Suppressor macrophage treated with lipopolysaccharide for 4 hours (primary cell): ENCODE measurements at regions not wholly inside any gene's neighbourhood (a gene's known extent, or its start where the extent isn't known, plus 50 kb on each side); places are given as distances from the start of the nearest gene placed in this dataset.
"Not testable (repeated sequence)": the region's sequence is repeated elsewhere in the genome, so short reads cannot be mapped to it uniquely, and the experiment has no call there.

Experiments used
- DNase-seq: peaks from one replicate; pipeline ENCODE4 v3.0.0-alpha.2; 2020

DNA sequence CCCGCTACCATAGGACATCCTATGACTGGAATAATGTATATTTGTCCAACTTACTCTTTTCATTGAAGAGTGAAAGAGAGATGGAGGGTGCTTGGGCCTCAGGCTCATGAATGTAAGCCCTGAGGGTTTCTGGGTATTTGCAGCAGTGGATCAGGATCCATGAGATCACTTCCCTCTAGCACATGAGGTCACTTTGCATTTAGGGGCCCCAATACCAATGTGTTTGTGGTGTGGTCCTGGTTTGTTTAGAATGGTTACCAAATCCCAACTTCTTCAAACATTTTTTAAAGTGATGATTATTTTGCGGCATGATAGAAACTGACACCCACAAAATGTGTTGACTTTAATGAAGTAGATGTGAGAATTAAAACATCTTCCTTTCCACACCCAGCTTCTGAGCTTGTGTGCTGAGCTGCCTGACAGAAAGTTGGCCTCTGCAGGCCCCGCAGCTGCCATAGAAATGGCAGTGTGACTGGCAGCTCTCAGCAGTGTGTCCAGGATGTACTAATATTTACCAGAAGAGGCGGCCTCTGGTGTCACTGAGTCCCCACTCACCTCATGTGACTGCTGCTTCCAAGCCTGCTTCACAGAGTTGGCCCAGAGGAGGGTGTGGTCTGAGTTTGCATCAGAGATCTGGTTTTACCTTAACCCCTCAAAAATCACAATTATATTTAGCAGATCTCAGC lies 447.6 kb upstream of the NPVF start:
- DNase-seq, result no peak

DNA sequence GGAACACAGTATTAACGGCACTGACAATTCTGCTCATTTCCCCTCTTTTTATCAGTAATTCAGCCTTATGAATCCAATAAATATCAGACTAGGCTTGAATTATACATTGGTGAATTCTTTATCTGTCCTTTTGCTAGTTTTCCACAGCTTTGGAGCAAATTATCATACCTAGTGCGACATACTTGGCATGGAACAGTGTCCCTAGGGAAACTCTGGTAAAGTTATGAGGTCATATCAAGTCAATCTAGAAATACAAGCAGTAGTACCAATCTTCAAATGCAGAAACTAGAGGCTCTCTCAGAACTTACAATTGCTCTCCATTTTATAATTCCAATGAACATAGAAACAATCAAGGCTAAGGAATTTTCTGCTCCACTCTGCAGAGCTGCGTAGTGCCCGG lies 449.3 kb upstream of the NPVF start:
- no peak for DNase-seq

DNA sequence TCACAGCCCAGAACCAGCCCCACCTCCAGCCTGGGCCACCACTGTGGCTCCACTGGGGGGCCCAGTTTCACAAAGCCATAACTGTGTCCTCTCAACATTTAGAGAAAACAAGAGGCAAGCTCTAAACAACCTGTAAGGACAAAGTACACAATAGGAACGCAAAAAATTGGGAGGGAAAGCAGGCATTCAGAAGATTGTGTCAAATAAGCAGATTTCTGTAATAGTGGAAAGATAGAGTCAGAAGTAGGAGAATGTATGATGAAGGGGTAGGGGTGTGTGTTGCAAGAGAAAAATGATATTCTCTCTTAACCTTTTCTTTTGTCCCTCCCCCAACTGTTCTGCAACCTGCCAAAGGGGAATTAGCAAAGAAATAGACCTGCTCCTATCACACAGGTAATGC lies 449.9 kb upstream of the NPVF start:
- no peak for DNase-seq

DNA sequence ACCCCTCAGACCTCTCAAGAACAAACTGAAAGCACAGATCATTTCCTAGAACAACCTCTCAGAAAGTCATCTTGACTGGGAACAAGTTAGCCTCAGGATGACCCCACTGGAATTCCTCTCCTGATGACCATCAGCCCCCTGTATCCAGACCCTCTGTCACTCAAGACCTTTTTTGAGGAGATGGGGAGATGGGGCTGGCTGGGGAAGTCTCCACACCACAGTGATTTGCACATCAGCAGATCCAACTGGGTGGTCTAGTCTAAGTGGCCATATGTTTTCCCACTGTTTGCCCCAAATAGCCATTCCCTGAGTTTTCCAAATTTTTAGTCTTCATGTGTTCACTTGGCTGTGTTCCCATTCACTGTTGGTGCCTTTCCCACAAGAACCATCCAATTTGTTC lies 452.4 kb upstream of the NPVF start:
- DNase-seq, result no peak

DNA sequence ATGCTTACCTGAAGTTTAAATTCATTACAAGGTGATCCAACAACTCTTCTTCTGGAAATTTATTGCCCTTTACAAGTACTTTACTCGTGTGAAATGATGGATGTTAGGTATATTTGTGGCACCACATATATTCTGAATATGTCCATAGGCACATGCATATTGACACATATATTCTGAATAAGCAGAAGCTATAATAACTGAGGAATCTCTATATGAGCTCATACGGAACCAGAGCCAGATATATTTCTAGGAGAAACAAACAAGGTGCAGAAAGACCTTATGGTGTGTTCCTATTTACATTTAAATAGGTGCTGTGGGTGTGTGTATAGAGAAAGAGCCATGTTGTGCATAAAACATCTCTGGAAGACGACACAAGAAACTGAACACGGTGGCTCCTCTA lies 456.1 kb upstream of the NPVF start:
- DNase-seq, result no peak

DNA sequence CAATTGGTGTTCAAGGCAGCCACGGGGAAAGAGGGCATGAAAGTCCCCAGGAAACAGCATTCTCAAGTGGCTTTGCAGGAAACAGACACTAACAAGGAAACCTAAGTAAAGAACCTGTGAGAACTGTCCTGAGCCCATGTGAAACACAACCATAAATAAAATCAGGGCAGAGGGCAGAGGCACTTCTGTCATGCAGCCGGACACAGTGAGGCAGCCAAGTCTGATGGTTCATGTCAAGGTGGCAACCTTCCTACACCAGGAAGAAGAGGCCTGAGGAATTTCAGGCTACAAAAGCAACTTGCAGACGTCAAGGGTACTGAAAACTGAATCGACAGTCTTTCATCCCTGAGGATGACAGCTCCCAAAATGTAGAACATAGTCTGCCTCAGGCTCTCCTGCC lies 458.2 kb upstream of the NPVF start:
- no peak for DNase-seq

DNA sequence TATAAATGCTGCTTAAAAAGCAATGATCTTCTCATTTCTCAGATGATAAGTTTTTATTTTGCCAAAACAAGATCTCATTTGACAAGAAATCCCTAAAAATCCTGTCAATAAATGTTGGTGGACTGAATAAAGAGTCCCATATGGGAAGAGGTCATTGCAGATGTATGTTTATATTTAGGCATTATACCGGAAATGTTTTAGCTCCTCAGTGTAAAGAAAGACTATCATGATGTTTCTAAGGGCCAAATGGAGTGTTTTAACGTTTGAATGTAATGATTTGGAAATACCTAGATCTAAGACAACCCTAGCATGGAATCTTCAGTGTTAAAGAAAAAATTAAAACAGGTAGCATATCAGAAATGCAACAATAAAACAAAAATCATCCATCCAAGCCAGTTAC lies 457.8 kb upstream of the NFE2L3 start:
- DNase-seq, result no peak

DNA sequence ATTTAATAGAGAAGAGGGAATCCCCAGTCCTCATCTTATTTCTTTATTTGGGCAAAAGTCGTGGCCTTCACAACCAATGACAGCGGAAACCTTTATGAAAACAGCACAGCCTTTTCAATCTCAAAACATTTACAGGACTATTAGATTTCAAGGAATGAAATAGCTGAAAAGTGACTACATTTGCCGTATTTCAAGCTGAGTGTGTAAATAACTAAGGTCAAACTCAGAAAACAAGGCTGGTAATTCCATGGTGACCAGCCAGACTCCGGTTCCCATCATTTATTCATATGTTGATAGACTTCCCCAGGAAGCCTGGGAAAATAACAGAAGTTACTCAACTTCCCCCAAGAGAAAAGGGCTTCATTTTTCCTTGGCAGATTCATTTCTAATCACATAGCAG lies 457.3 kb upstream of the NFE2L3 start:
- no peak for DNase-seq

DNA sequence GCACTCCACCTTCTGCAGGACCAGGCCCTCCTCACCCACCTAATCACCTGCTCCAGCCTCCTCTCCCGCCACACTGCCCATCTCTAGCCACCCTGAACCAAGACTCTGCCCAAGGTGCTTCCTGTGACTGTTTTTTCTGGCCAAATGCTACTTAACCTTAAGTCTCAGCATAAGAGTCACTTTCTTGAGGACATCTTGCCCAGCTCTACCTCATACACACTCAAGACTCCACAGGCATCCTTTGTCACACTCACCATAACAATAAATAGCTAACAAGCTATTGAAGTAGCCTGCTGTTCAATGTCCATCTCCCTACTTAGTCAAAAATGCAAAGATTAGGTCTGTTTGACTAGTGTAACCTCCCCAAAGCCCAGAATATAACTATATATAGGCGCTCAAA lies 455.4 kb upstream of the NFE2L3 start:
- DNase-seq, result no peak

DNA sequence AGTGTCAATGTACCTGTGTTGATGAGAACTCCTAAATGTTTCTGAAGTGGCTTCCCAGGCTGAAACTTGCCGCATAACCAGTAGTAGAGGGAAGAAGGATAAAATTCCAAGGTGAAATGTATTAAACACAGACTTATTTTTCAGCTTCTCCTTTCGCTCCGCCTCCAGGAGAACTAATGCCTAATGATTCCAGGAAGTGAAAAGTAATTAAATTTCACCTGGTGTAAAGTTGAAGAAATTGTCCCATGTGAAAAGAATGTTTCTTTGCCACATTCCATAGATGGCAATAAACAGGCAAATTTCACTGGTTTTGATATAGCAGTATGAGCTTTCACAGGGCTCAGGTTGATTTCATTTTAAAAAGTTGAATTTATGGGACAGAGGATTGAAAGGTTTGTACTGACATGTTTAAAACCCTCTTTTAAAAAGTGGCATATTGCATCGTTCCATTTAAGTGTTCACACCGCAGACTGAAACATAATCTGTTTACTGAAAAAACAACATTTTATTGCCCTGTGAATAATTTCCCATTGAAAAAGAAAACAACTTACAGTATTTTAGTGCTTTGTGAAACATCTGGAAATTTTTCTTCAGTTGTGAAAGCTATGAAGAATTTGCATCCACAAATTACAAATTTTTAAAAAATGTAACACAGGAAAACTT lies 453.4 kb upstream of the NFE2L3 start:
- no peak for DNase-seq

DNA sequence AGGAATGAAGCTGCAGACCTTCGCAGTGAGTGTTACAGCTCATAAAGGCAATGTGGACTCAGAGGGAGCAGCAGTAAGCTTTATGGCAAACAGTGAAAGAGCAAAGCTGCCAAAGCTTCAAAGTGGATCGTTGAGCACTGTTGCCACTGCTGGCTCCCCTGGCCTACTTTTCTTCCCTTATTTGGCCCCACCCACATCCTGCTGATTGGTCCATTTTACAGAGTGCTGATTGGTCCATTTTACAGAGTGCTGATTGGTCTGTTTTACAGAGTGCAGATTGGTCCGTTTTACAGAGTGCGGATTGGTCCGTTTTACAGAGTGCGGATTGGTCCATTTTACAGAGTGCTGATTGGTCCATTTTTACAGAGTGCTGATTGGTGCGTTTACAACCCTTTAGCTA lies 451.9 kb upstream of the NFE2L3 start:
- not testable (repeated sequence) for DNase-seq

DNA sequence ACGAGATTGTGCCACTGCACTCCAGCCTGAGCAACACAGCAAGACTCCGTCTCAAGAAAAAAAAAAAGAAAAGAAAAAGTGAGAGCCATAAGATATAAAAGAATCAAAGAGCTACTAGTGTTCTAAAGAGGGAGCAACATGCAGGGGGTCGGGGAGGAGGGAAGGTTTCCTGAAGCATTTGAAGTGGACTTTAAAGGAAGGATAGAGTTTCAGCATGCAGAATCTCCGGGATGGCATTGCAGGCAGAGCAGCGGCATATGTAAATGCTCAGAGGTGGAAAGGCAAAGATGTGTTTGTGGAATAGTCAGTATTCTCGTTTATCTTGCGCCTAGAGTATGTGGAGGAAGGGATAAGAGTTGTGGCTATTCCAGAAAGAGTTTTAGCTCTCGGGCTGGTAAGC lies 447.6 kb upstream of the NFE2L3 start:
- no peak for DNase-seq

DNA sequence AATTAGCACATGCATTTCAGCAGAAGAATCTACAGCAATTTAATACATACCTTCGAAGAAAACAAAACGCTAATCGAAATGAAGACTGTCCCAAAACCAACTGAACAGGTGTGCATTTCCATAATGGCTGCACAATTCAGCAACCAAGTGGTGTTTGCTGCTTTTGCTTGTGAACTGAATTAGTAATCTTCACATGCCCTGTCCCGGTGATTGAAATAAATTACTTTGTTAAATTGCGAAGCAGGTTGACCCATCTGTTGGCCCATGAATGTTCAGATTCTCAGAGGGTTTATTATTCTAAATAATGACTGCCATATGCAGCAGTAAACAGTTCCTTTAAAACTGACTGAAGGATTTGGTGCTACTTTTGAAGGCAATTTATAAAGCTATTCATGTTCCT lies 445.2 kb upstream of the NFE2L3 start:
- DNase-seq, result no peak

DNA sequence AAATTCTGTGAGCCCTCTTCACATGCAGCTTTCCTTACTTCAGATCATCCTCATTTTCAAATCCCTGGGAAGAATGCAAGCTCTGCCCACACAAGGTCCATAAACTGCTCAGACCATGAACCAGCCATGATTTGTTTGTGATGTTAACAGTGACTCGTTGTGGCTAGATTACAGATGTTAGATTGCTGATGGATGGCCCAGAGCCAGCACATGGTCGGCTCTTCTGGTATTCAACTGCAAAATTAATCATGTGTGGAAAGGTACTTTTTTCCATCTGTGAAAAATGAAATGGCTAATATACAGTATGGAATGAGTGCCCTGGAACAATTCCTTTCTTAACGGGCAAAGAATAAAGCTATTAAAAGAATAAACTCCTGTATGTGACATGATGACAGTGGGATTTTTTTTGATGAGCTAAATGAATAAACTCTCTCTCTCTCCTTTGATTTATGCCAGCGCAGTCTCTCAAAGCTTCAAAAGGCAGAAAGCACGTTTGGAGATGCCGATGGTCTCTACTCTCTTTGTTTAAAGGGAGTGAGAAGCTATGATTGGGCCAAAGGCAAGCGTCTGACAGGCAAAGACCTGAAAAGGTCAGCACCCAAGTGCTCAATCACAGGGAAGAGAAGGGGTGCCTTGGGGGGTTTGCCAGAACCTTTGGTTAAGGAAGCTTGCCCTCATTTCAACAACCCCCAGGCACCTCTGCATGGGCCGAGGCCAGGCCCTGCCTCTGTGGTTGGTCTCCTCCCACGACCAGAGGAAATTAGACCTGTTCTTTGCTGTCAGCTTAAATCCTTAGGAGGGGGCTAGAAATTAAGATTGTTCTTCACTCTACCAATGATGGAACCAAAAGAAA lies 444.0 kb upstream of the NFE2L3 start:
- DNase-seq, result no peak

DNA sequence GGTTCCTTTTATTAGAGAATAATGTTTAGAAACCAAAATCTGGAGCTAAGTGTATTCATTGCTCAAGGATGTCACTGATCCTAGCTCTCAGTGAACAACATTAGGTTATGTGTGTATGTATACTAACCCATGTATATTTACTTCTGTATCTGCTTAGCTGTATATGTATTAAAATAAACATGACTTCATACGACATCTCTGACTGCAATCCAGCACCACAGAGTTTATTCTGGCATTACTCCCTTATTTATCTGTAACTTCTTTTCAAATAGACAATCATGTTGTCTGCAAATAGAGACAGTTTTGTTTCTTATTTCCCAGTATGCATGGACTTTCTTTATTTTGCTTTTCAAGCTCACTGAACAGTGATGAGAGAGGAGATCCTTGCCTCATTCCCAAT lies 441.0 kb upstream of the NFE2L3 start:
- DNase-seq, result no peak

DNA sequence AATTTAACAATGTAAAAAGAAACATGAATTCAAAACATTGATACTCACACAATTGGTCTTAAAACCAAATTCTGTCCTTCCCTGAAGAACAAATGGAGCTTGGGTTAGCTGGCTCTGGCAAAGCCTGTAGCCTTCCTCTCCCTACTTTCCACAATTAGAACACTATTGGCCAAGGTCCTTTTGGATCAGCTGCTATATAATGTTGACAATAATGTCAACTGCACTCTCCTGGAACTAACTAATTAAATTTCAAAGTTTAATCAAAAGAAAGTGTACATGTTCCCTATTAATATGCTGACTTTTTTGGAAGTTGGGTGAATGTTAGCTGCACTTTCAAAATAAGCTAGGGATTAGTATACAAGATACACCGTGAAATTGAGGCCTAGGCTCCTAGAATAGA lies 440.1 kb upstream of the NFE2L3 start:
- no peak for DNase-seq

DNA sequence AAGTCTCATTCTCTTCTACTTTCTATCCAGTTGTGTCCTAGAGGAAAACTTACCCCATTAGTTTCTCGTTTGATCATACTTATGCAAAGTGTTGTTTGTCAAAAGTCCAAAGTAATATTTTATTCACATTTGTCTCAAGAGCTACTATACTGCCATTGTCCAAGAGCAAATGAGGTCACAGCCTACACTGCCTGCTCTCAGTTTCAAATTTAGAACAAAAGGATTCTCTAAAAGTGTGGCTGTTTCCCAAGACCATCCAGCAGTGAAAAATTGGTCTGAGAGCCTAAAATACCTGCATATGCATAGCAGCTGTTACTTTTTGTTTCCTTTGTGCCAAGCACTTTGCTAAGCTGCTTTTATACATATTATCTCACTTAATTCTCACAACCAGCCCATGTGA lies 439.5 kb upstream of the NFE2L3 start:
- no peak for DNase-seq

DNA sequence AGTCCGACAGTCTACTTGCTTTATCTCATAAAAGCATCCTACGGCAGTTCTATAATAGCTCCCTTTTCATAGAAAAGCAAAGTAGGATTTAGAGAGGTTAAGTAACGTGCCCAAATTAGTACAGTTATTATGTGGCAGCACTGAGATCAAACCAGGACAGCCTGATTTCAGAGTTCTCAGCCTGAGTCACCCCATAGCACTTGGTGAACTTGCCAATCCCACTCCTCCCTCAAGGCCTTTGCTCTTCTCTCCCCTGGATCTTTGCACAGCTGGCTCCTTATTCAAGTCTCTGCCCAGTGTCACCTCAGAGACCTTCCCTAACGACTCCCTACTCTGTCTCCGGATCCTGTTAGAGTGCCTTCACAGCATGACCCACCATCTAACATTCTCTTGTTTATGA lies 438.0 kb upstream of the NFE2L3 start:
- no peak for DNase-seq

DNA sequence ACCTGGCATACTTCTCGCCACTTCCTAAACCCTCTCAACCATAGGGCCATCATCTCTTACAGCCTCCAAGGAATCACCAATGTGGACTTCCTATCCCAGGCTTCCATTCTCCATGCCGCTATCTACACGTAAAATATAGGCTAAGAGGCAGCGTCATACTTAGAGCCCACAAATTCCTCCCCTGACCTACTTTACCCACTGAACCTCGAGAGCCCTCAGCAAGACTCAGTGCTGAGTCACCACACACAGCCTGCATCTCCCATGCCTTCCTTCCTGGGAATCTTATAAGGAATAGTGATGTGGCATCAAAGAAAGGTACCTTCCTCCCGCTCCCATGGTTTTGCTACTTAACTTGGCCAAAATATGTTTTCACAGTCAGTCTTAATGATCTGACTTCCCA lies 435.6 kb upstream of the NFE2L3 start:
- DNase-seq, result no peak

DNA sequence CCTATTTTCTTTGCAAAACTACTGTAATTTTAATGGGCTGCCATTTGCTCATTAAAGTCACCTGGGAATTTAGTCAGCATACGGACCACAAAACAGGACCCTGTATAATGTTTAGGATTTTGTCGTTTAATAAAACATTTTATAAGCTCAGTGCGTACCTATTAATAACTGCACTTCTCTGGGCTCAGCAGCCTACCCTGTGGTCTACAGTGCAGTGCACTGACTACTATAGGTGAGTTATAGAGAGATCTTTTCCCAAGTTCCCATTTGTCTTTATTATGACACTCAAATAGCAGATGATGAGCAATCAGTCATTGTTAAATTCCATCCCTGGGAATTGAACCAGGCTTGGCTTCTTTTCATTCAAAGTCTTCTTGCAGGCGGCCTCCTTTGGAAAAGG lies 433.4 kb upstream of the NFE2L3 start:
- no peak for DNase-seq

DNA sequence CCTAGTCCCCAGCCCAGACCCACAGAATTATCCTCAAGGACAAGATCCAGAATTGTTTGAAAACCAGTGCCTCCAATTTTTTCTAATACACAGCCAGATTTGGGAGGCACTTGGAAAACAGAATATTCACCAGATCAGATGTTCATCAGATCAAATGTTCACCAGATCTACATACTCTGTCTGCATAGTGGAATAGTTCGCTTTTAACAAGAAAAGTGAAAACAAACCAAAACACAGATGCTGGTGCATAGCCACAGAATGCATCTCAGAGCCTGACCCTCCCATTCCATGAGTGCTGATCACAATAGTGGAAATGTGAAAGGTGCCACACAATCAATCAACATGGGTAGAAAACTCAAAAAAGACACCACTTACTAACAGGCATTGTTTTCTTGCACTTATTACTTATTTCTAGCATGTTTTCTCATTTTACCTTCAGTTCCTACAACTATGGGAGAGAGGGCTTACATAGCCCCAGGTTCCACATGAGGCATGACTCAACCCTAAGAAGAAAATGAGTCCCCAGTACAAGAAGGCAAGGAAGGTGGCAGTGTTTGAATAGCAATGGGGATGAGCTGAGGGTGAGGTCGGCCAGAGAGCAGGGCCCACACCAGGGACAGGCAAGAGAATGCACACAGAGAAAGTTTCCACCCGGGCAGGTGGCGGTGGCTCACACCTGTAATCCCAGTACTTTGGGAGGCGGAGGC lies 432.7 kb upstream of the NFE2L3 start:
- no peak for DNase-seq

DNA sequence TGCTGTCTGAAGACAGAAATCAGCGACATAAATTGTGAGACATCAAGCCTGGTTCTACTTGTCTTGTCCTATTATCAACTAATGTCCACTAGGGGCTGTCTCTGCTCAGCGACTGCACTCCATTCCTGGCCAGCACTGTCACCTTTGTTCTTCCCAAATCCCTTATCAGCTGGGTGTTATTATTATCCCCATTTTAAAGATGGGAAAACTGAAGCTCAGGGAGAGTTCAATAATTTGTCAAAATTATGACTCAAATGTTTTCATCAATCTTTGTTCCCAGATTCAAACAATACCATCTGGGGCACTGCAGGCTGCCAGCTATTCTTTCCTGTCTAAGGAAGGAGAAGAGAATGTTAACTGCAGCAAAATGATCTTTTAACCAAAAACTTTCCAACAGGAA lies 431.6 kb upstream of the NFE2L3 start:
- peak; percentile 1 for DNase-seq

DNA sequence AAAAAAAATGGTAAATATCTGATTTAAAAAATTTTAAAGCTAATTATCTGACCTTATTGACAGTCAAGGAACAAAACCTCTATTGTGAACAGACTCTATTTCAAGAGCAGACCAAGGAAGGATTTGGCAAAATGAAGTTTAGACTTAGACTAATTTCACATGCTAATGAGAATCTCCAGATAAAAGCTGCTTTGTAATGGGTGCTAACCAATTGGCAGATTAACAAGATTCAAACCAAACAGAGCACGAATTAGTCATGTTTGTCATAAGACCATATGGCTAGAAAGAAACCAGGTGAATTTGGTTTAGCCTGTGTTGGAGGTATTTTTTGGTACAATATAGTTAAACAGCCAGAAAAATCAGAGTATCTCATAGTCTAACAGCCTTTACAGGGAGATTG lies 429.1 kb upstream of the NFE2L3 start:
- DNase-seq, result no peak

DNA sequence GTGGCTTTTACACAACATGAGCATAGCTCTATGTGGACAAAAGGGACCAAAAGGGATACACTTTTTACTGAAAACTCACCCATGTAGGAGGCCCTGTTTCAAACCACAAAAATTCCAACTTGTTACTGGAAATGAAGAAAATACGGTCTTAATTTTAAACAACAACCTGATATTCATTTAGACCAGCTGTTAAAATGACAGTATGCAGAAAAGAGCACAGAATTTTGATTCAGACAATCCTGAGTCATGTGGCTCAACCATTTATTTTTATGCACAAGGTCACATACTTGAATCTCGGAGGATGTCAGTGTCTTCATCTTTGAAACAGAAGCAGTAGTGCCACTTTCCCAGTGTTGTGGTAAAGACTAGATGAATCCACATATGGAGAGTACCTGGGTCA lies 426.5 kb upstream of the NFE2L3 start:
- DNase-seq, result no peak
